ENCODE measurements at regions not wholly inside any gene's neighbourhood (a gene's known extent, or its start where the extent isn't known, plus 50 kb on each side); places are given as distances from the start of the nearest gene placed in this dataset.

GRCh38 chr3:152959307-152959706, 124.4 kb downstream of the P2RY1 start:
- no peak for DNase-seq

GRCh38 chr3:152960684-152961083, 125.8 kb downstream of the P2RY1 start:
- DNase-seq = no peak

- no peak for DNase-seq
These were observed 126.4 kb downstream of the P2RY1 start for GRCh38 chr3:152961323-152961722.

DNA sequence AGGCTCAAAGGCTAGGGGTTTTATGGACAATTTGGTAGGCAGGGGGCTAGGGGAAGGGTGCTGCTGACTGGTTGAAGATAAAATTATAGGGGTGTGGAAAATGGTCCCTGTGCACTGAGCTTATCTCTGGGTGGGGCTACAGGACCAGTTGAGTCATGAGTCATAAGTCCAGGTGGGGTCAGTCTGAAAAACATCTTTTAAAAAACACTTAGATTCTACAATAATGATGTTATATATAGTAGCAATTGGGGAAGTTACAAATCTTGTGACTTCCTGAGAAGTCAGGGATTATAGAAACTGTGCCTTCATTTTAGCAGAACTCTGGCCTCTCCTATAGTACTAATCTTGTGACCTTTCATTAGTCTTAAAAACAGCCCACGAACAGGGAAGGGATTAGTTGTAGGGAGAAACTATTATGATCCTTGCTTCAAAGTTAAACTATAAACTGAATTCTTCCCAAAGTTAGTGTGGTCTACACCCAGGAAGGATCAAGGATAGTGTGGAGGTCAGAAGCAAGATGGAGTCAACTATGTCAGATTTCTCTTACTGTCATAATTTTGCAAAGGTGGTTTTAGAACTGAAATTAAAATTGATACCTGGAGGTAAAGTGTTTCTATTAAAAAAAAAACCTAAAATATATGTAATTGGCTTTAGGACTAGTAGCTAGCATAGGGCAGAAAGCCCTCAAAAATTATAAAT, 130.1 kb downstream of the P2RY1 start:
- DNase-seq = no peak

- DNase-seq = peak; percentile 12
These were observed 133.6 kb downstream of the P2RY1 start for GRCh38 chr3:152968388-152969024.

- DNase-seq = peak; percentile 44
These were observed 134.8 kb downstream of the P2RY1 start for GRCh38 chr3:152969557-152970300.

GRCh38 chr3:152970851-152971250, 135.9 kb downstream of the P2RY1 start:
- DNase-seq = no peak

DNA sequence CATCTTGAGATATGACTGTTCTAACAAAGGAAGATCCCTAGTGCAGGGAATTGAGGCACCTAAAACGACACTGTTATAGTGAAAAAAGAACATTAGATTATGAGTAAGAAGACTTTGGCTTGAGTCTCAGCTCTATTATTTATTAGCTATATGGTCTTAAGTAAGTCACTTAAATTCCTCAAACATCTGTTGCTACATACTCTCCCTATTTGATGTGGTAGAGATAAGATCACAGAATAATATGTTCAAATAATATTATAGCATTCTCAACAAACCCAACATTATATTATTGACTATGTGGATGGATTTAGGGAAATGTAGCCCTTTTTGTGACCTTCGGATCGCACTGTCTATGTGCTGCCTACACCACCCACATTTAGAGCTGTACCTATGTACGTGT, 136.9 kb downstream of the P2RY1 start:
- no peak for DNase-seq

GRCh38 chr3:152973575-152973974, 138.6 kb downstream of the P2RY1 start:
- no peak for DNase-seq

DNA sequence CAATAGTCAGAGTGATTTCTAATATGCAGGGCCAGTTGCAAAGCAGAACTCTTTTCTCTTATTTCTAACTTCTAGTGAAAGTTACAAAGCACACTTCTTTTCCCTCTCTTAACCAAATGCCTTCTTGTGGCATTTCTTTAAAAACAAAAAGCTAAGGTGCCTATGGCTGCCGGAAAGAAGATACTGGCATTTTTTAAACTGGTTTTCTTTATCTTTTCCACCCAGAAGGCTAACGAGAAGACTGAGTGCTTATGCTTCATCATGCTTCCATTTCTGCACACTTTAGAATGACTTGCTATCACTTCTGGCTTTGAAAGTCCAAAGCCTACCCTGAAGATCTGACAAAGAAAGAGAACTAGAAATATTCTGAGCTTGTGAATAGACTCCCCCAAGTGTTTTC, 141.3 kb downstream of the P2RY1 start:
- DNase-seq = no peak

- DNase-seq = no peak
These were observed 142.4 kb downstream of the P2RY1 start for GRCh38 chr3:152977366-152977765.

DNA sequence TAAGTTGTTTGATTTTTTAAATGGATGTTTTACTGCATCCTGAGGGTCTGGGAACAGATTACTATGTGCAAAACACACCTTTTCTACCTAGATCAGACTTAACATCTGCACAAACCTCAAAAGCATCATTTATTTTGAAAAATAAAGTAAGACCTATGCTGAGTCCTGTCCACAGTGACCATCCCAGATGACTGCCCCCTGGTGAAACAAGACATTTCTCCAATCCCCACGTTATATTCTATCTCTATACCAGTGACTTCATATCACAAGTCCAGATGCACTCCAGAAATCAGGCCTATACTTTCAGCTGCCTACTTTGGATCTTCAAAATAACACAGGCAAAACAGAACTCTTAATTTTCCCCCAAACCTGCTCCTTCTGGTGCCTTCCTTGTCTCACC, 143.2 kb downstream of the P2RY1 start:
- no peak for DNase-seq

GRCh38 chr3:152997526-152997925, 162.6 kb downstream of the P2RY1 start:
- DNase-seq = no peak

DNA sequence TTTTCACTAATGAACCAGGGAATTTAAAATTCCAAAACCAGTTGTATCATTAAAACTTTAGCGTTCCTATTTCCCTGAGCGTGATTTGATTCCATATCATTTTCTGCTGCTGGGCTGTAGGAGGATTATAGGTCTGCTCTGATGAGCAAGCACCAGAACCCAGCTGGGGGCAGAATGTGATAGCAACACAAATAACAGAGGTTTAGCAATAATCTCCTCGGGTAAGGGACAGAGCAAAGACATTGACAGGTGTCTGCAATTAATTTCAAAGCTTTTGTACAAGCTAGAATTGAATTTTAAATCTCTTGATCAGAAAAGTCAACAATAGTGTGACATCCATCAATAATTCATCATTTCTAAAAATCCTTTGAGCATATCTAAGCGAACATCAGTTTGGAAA, 163.4 kb upstream of the RAP2B start:
- no peak for DNase-seq

GRCh38 chr3:153000325-153000724, 161.7 kb upstream of the RAP2B start:
- DNase-seq = no peak

DNA sequence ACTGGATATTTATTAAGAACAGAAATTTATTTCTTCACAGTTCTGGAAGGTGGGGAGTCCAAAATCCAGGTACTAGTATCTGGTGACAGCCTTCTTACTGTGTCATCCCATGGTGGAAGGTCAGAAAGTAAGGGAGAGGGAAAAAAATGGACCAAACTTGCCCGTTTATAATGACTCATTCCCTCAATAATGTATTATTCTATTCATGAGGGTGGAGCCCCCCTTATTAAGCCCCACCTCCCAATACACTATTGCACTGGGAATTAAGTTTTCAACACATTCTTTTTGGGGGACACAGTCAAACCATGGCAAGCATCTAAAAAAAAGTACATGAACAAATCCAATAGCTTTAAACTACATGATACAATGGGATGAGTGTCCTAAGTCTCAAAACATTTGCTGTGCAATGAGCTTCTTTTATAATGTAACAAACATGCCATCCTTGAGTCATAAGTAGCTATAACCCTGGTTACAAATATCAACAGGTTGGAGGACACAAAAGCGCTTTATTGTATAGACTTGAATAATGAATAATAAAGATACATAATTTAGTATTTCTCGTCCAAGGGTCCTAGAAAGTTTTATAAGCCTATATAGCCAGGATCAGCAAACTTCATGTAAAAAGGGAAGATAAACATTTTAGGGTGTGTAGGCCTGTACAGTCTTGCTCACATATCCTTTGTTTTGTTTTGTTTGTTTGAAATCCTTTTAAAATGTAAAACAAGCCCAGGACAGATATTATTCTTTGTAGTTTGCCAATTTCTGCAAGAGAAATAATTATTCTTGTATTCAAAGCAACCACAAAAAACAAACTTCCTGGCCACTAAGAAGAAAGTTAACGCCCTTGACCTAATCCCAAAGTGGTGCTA, 160.6 kb upstream of the RAP2B start:
- no peak for DNase-seq

- DNase-seq = no peak
These were observed 158.6 kb upstream of the RAP2B start for GRCh38 chr3:153003441-153003840.

- no peak for DNase-seq
These were observed 158.2 kb upstream of the RAP2B start for GRCh38 chr3:153003862-153004261.

- DNase-seq = peak; percentile 23
These were observed 153.8 kb upstream of the RAP2B start for GRCh38 chr3:153008226-153008625.

- DNase-seq = no peak
These were observed 138.1 kb upstream of the RAP2B start for GRCh38 chr3:153023896-153024295.

DNA sequence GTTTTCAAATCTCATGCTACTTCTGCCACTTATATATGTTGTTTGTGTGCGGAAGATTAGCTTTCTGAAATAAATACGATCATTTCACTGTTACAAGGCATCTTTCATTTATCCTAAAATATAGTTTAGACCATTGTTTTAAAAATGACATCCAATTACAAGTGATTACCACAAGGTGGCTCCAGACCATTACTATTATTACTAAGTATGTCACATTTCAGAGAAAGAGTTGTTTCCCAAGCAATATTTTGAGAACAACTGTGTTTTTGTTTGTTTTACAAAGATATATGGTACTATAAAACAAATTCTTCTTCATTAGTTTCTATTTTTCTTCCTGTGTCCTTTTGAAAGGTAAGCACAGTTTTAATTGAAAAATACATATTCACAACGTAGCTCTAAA, 136.0 kb upstream of the RAP2B start:
- DNase-seq = peak; percentile 40

GRCh38 chr3:153028381-153028780, 133.6 kb upstream of the RAP2B start:
- DNase-seq = no peak

- DNase-seq = peak; percentile 77
These were observed 132.7 kb upstream of the RAP2B start for GRCh38 chr3:153029350-153029749.

All from fibroblast of skin of back (primary cell).